Suprapubic skin (tissue), 3 donors: ENCODE measurements at regions not wholly inside any gene's neighbourhood (a gene's known extent, or its start where the extent isn't known, plus 50 kb on each side); places are given as distances from the start of the nearest gene placed in this dataset.

ENCODE experiments used
- POLR2A ChIP-seq, 2 donors: fragments of 450-650 bp; IDR thresholded peaks; one replicate each; pipeline ENCODE4 v1.6.1; 2017; ENCODE audit warnings: antibody characterized with exemption in 2 of 2, mild to moderate bottlenecking in 2 of 2, moderate library complexity in 2 of 2
- TF ChIP-seq, protein P1 (sequence below), 2 donors: fragments of 200-600 bp in 1 of 2; fragments of 450-650 bp in 1 of 2; sonication (generic) in 1 of 2; IDR thresholded peaks; one replicate each; pipeline ENCODE4 v1.5.1; 2016 to 2019; ENCODE audit warnings: antibody characterized with exemption in 2 of 2, mild to moderate bottlenecking in 1 of 2, moderate library complexity in 1 of 2

DNA sequence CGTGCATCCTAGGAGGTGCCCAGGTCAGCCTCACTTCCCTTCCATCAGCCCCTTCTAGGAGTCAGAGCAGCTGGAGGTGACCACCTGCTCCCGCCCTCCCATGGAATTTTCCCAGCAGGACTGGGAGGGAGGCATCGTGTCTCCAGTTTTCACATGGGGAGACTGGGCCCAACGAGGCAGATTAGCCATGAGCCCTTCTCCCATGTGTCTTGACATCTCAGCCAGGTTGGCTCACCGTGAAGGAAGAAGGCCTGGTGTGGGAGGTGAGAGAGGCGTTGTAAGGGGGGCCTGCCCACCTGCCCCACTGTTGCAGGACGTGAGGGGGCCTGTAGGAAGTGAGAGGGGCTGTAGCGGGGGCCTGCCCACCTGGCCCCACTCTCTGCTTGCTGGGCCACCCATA is 1521.4 kb downstream of the BRD1 start:
- TF ChIP-seq, protein P1, sequence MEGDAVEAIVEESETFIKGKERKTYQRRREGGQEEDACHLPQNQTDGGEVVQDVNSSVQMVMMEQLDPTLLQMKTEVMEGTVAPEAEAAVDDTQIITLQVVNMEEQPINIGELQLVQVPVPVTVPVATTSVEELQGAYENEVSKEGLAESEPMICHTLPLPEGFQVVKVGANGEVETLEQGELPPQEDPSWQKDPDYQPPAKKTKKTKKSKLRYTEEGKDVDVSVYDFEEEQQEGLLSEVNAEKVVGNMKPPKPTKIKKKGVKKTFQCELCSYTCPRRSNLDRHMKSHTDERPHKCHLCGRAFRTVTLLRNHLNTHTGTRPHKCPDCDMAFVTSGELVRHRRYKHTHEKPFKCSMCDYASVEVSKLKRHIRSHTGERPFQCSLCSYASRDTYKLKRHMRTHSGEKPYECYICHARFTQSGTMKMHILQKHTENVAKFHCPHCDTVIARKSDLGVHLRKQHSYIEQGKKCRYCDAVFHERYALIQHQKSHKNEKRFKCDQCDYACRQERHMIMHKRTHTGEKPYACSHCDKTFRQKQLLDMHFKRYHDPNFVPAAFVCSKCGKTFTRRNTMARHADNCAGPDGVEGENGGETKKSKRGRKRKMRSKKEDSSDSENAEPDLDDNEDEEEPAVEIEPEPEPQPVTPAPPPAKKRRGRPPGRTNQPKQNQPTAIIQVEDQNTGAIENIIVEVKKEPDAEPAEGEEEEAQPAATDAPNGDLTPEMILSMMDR (IDR thresholded peaks at IDR 0.05), result no peak
- no peak for TF ChIP-seq POLR2A (IDR thresholded peaks at IDR 0.05)
